NK-92 treated with Interleukin-12 subunit alpha and Interleukin-12 subunit beta, amount 100 ng/mL, for 24 hours (cell line): ENCODE measurements at regions not wholly inside any gene's neighbourhood (a gene's known extent, or its start where the extent isn't known, plus 50 kb on each side); places are given as distances from the start of the nearest gene placed in this dataset.
"Not testable (repeated sequence)": the region's sequence is repeated elsewhere in the genome, so short reads cannot be mapped to it uniquely, and the experiment has no call there.

Source experiments
- DNase-seq: peaks from one replicate; lab custom pipeline; 2025; lab: John Stamatoyannopoulos, UW

DNA sequence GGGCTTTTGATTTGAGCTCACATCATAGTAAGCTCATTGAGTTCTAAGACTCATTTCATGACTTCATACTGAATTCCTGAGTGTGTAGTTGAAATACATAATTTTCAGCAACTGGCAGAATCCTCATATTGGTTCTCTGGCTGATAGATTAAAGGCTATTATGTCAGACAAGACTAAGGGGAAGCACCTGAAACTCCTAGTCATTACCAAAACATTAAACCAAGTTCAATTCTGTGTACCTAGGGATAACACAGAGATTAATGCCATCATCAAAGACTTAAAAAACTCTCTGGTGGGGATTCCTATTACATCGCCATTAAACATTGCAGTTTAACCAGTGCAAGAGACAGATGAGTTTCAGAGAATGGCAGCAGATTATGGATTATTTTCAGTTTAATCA lies 339.1 kb downstream of the PTPRC start:
- no peak for DNase-seq

DNA sequence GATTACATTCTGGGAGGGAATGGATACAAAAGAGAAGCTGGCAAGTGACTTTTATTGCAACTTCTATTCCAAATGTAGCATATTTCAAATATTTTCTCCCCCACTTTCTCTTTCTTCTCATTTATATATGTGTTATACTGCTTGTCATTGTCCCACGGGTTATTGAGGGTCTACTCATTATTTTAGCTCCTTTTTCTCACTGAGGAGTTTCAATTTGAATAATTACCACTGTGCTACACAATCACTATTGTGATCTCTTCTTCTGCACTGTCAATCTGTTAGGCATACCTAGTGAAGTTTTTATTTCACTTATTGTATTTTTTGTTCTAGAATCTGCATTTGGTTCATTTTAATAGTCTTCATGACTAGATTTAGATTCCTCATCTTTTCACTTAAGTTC lies 339.7 kb downstream of the PTPRC start:
- DNase-seq = no peak

DNA sequence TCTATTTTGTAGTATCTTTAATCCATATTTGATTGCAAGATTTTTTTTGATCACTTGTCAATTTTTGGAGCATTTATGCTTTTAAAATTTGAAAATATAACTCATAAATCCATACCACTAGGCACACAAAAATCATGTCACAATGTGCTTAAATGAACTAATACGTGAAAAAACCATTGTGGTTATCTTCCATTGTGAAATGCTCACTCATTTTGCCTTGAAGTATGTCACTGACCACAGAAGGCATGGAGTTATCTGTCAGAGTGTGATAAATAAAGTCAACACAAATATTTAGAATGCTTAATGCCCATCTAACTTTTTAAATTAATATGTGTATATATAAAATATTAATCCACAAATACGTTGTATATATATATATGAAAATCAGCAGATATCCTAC lies 347.2 kb downstream of the PTPRC start:
- no peak for DNase-seq

DNA sequence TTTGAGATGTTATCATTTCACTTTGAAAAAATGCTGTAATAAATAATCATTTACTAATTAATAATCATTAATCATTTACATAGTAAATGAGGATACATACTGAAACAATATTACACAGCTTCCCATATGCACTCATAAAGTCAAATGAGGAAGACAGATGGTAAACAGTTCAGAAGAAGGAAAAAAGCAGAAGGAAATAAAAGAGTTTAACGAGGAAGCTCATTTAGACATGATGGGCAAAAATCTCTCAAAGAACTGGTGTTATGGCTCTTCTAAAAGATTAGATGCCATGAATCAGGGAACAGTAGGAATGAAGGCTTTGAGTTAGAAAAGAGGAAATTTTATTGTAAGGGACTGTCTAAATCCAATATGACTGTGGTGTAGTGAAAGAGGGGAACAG lies 347.6 kb downstream of the PTPRC start:
- no peak for DNase-seq

DNA sequence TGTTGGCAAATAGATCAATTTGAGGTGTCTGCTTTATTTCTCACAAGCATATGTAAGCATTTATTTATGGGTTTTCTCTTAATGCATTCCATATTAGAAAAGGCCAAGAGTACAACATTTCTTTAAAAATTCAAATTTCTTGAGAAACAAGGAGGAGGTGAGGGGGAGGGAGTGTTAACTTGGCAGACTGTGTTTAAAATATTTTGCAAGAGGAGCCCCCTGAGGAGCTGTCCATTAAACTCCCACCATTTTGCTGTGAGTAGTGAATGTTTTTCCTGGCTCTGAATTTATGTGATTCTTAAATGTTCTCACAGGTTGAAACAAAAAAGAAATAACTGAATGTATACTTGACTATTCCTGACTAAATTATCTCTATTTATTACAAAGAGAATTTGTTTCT lies 363.8 kb downstream of the PTPRC start:
- DNase-seq = no peak

DNA sequence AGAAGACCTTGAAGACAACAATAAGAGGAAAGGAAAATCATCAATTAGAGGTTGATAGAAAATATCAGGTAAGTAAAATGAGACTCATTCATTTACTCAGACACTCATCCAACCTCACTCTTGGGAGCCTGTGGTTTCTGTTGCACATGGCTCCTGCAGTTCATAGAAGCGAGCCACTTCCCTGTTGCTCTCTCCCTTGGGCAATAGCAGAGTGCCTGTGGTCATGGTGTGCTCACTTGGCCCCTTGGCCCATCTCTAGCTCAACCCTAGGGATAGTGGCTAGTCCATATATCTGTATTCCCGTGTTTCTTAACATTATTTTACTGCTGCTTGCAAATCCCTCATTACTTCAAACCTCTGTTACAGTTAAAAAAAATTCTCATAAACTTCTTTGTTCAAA lies 368.6 kb downstream of the PTPRC start:
- DNase-seq = peak; percentile 20

DNA sequence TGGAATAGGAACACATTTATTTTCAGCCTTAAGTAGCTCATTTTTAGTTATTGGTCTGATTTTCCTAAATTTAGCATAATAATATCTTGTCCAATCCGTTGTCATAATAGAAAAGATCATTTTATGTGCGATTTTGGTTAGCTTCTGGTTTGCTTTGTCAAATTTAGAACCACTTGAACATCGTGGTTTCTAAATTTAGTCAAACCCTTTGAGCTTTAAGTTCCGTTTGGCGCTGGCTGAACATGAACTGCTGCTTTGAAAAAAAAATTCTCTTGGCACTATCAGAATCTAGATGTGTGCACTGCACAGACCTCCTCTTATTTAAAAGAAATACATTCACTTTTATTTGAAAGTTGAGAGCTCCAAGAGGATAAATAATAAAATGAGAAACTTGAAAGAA lies 370.6 kb downstream of the PTPRC start:
- no peak for DNase-seq

DNA sequence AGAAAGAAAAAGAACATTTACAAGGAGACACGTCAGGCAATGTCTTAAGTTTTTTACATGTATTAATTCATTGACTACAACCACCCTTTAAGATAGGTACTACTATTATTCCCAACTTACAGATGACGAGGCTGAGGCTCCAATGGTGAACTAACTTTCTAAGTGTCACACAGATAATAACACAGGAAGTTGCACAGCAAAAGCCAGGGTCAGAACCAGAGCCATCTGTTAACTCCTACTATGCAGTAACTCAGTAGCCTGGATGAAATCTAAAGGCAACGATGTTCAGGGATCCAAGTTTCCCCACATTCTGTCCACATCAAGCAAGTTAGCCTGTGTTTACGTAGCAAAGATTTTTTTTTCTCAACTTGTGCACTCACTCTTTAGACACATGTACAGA lies 371.7 kb downstream of the PTPRC start:
- DNase-seq = peak; percentile 34

DNA sequence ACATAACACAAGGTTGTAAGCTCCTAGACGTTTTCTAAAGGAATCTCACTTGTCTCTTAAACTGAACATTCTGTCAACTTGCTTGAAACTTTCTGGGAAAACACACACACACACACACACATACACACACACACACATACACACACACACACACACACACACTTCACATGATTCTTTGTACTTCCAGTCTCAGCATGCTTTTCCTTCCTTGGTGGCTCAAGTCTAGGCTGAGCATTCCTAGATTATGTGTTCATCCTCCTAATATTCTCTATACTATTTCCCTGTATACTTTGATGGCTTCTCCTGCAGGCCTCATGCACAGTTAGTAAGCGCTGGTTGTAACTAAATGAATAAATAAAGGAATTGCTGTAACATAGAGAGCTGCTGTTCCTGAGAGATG lies 372.1 kb downstream of the PTPRC start:
- no peak for DNase-seq

DNA sequence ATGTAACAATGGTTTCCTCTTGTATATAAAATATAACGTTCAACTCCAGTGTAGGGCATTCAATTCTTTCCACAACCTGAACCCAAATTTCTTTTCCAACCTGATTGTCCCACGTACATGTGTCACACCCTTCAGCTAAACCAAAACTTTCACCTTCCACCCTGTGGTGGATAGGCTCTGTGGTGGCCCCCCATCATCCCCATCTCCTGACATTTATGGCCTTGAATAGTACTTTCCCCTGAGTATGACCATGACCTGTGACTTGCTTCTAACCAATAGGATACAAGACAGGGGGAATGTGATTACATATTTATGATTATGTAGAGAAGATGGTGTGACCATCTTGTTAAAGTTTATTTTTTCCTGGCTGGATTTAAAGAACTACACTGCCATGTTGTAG lies 377.0 kb downstream of the PTPRC start:
- no peak for DNase-seq

DNA sequence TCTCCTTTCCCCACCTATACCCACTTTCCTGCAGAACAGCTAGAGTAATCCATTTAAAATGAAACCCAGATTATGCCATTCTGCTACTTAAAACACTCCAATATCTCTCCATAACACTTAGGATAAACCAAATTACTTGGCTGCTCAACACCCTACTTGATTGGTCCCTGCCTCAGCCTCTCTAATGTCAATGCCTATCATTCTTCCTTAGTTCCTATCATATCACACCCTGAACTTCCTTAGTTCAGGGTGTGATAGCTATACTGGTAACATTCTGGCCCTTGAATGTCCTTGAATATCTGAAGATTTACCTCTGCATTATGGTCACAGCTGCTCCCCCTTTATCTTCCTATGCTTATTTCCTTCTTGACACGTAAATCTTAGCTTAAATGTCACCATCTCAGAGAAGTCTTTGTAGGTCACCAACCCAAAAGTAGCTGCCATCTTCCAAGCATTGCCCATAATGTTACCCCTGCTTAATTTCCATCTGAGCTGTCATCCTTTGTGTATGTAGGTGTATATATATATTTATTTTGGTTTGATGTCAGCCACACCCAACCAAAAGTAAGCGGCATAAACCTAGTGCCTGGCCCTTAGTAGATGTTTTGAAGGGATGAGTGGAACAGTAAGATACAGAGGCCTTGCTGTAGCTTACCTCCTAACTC lies 379.8 kb downstream of the PTPRC start:
- DNase-seq = no peak

DNA sequence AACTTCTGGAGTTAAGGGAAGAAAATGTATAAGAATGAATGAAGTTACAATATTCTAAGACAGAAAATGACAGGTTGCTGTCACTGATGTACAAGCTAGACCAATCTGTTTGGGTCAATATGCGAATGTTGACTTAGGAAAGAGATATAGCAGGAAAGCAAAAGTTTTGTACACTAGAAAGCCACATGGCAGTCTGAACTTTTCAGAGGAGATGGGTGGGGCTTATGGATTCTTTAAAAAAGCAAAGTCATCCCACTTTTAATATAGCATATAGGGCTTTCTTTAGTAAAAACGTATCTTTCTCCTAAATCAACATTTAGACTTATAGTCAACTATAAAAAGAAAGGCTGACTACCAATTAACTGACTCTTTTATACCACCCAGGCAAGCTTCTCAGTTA lies 381.2 kb downstream of the PTPRC start:
- DNase-seq = no peak

DNA sequence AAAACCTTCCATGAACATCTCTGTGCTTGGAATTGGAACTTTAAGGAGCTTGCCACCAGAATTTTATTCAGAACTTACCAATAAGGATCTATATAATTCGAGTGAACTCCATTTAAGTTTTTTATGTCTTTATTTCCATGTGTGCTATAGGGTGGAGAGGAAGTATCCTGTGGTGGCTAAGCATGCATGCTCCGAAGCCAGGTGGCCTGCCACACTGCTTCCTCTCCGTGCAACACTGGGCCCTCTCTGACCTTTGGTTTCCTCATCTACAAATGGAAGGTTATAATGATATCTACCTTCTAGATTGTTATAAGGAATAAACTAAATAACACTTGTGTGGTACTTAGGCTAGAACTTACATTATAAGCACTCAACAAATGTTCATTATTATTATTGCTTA lies 382.1 kb downstream of the PTPRC start:
- no peak for DNase-seq

DNA sequence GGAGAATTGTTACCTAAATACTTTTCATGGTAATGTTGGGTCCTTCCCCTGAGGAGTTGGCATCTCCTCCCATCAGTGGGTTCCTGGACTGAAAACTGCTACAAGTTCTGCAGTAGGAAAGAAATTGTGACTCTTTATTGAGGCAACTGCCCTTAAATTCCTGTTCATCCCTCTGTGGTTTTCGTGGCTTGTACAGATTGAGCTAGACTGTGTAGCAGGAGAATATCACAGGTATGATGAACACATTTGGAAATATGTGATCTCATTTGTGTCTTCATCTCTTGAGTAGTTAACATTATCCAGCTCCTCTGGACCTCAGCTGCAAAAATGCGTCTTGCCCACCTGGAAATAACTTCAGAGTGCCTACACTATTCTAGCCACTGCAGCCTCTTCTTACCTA lies 390.6 kb downstream of the PTPRC start:
- no peak for DNase-seq

DNA sequence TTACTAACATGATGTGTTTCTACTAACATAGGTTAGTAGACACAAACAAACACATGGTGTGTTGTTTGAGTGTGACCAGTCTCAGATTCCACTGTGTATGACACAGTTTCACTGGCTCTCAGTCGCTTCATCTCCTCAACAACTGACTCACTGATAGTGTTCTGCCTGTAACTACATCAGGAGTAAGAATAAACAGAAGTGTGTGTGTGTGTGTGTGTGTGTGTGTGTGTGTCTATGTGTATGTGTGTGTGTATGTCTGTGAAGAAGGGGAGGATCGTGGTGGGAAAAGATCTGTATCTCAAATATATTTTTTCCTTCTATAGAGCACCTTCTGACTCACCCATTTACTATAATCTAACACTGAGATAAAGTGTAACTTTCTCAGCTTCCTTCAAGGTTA lies 391.0 kb downstream of the PTPRC start:
- DNase-seq = no peak

DNA sequence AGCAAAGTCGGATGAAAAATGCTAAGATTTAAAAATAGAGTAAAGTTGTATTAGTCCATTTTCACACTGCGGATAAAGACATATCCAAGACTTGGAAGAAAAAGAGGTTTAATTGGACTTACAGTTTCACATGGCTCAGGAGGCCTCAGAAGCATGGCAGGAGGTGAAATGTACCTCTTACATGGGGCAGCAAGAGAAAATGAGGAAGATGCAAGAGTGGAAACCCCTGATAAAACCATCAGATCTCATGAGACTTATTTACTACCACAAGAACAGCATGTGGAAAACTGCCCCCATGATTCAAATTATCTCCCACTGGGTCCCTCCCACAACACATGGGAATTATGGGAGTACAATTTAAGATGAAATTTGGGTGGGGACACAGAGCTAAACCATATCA lies 391.7 kb downstream of the PTPRC start:
- DNase-seq = not testable (repeated sequence)

DNA sequence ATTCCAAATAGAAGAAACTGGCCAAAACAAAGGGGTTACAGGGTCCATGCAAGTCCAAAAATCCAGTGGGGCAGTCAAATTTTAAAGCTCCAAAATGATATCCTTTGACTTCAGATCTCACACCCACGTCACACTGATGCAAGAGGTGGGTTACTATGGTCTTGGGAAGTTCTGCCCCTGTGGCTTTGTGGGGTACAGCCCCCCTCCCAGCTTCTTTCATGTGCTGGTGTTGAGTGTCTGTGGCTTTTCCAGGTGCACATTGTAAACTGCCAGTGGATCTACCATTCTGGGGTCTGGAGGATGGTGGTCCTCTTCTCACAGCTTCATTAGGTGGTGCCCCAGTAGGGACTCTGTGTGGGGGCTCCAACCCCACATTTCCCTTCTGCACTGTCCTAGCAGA lies 392.3 kb downstream of the PTPRC start:
- DNase-seq = not testable (repeated sequence)

DNA sequence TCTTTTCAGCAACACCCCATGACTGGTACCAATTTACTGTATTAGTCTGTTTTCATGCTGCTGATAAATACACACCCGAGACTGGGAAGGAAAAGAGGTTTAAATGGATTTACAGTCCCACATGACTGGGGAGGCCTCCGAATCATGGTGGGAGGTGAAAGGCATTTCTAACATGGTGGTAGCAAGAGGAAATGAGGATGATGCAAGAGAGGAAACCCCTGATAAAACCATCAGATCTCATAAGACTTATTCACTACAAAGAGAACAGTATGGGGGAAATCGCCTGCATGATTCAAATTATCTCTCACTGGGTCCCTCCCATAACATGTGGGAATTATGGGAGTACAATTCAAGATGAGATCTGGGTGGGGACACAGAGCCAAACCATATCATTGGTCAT lies 393.6 kb downstream of the PTPRC start:
- DNase-seq = not testable (repeated sequence)

DNA sequence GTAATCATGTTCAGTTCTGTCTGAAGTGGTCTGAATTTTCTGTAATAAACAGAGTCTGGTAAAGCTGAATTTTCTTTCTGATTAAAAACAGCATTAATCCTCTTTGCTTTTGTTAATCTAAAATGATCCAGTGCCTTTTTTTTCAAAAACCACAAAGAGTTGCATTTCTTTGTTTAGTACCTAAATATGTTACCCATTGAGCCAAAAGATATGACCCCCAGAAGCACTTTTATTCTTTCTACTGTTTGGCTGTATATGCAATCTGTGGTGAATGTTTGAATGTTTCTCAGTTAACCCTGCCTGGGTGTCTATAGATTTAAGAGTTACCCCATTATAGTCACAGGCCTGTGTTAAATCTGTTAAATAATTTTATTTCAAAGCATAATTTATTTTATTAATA lies 394.8 kb downstream of the PTPRC start:
- no peak for DNase-seq

DNA sequence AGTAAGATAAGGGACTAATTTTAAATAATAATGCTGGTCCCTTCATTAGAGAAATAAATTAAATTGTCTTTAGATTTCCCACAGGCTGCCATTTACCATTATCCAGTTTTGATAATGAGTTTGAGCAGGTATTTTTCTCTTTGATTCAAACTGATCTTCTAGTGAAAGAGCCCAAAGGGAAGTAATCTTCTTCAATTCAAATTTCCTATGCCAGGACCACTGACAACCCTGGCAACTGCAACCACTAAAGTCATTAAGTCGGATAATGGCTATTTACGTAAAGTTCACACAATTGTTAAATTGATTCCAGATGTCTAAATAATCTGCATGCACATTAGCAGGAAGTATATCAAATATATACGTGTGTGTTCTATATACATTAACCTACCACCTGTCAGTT lies 399.3 kb downstream of the PTPRC start:
- DNase-seq = no peak

DNA sequence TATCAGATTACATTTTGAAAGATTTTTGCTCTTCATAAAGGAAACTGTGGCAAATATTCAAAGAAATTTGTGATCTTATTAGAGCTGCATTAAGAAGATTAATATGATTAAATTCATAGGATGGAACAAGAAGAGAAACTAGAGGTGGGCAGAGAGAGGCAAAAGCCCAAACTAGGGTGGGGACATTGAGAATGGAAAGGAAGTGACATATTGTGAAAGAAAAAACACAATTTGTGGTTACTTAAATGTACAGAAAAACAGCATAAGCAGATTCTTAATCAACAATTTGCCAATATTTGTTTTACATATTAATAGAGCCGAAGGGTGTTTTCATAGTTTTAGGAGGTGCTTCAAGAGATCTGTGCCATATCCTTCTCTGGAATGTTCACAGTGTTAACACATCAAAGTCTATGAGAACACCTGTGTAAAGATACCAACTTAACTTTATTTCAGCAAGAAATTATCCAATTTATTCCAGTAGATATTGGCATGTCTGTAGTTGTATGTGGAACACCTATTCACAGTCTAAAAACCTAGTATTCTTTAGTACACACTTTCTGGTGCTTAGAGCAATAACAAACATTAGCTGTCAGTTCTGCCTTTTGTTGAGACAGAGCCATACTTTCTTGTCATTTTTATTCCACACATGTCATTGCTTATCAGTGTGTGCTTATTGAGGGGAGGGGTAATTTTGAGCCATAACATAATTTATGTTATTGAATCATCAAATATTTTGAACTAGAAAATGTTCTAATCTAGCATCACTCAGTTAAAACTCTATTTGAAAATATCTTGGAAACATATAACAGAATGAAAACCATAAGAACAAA lies 401.5 kb downstream of the PTPRC start:
- no peak for DNase-seq

DNA sequence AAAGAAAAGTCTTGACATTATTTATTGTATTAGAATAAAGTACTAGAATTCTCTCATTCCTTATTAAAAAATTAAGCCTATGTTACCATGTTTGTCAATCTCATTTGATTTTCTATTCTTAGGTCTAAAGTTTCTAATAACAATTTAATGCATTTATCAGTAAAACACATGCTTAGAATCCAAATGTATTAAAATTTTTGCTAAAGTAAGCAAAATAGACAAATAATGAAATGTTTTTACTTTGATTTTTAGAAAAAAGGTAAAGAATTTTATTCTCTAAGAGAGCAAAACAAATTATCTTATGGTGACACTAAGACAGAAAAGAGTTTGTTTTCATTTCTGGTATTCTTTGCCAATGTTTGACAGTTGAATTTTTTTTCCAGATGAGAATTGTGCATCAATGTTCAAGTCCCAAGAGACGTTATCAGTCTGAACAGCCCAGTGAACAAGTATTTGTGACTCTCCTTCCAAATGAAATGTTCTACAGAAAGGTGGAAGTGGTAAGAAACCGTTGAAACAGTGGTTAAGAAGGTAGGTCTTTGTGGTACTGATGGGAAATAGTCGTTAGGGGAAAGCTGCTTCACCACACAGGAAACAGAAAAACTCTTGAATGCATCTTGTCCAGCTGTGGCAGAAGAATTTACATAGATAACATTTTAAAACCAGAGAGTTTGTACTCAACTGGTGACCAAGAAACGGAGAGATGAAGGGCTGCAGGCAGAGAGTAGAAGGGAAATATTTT lies 402.5 kb downstream of the PTPRC start:
- DNase-seq = peak; percentile 32

DNA sequence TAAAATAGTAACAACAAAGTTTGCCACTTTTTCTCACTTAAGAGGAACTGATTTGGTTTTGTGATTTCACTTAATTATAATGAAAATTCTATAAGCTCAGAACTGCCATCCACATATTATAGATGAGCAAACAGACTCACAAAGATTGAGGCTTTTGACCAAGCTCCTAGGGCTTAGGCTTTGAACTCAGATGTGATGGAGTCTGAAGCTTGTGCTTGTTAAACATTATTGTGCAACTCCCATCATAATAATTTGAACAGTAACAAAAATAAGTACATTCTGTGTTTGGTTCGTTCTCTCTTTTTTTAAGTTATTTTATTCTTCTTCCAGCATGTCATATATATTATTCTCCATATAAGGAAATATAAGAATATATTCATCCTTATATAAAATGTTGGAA lies 403.4 kb downstream of the PTPRC start:
- no peak for DNase-seq
